ENCODE measurements at regions not wholly inside any gene's neighbourhood (a gene's known extent, or its start where the extent isn't known, plus 50 kb on each side); places are given as distances from the start of the nearest gene placed in this dataset.
A peak's percentile ranks its signal among the peaks of the same experiment; 100 is the strongest.

DNA sequence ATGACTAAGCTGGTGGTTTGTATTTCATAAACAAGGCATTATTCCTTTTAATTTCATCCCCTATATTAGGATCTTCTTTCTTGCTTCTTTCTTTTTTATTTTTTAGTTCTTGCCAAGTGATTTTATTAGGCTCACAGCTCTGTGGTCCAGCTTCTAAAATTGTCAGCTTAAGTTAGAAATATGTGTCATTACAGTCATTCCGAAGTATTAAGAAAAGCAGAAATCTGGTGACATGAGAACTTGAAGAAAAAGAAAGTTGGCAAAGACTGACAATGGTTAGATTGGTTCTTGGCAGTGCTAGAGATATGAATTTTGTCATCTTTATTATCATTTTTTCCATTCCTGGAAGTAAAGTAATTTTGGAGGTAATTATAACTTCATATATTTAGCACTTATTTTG, 166.5 kb upstream of the PRR16 start:
- Histone ChIP-seq H3K4me3 (ENCODE audit: insufficient read depth, low read length) (peak overlapping the region; percentile 9), H3K27ac (ENCODE audit: low read depth, low read length) (no peak overlapping the region), H3K9me3 (ENCODE audit: low read depth, low read length) (no peaks in the 10 kb centered on the region), H3K79me2 (ENCODE audit: insufficient read depth, low read length) (no peaks in the 10 kb centered on the region), H3K4me2 (ENCODE audit: insufficient read depth, low read length) (peak overlapping the region; percentile 56), H3K36me3 (ENCODE audit: insufficient read depth, low read length) (no peaks in the 10 kb centered on the region), H3K27me3 (ENCODE audit: insufficient read depth, low read length) (no peaks in the 10 kb centered on the region), H4K20me1 (ENCODE audit: insufficient read depth, low read length) (no peaks in the 10 kb centered on the region), H2AFZ (ENCODE audit: low read length) (no peak overlapping the region), H3K4me1 (ENCODE audit: insufficient read depth, low read length) (peaks cover 24% of the 10 kb centered on the region)
- no peak for DNase-seq (ENCODE audit: insufficient read length, low spot score, missing footprints)
- TF ChIP-seq, protein P1, sequence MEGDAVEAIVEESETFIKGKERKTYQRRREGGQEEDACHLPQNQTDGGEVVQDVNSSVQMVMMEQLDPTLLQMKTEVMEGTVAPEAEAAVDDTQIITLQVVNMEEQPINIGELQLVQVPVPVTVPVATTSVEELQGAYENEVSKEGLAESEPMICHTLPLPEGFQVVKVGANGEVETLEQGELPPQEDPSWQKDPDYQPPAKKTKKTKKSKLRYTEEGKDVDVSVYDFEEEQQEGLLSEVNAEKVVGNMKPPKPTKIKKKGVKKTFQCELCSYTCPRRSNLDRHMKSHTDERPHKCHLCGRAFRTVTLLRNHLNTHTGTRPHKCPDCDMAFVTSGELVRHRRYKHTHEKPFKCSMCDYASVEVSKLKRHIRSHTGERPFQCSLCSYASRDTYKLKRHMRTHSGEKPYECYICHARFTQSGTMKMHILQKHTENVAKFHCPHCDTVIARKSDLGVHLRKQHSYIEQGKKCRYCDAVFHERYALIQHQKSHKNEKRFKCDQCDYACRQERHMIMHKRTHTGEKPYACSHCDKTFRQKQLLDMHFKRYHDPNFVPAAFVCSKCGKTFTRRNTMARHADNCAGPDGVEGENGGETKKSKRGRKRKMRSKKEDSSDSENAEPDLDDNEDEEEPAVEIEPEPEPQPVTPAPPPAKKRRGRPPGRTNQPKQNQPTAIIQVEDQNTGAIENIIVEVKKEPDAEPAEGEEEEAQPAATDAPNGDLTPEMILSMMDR (IDR thresholded peaks at IDR 0.05; ENCODE audit: extremely low read depth, low read depth, low read length), result no peak

DNA sequence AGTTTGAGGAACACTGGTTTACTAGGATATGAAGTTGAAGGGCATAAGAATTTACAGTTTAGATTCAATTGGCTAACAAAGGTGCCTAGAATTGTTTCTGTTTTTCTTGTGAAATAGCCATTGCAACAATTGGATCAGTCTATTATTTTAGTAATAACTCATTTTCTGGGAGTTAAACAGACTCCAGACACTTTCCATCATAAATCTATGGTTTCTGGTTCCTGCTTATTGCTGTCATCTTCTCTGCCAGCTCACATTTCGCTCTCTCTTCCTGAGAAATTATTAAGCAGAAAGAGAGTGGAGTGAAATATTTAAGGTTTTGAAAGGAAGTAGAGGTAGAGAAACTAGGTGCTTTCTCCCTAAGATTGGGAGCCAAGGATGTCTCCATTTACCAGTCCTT, 165.1 kb upstream of the PRR16 start:
- DNase-seq (ENCODE audit: insufficient read length, low spot score, missing footprints), result no peak

DNA sequence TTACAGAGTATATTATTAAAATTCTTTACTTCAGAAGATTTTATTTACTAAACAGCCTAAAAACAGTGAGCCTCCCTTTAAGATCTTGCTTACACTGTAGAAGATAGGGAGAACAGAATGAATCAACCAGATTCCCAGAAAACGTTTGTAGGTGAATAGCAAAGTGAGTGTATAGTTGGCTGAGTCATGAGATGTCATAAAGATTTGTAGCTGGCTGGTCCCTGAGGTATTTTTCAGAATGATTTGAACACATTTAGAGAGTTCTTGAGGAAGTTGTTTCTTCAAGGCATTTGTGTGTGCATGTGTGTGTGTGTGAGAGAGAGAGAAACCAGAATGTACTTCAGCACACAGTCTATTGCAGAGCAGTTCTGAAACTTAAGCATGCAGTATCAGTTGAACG, 159.4 kb upstream of the PRR16 start:
- TF ChIP-seq, protein P1 (IDR thresholded peaks at IDR 0.05; ENCODE audit: extremely low read depth, low read depth, low read length), result no peak
- Histone ChIP-seq H3K27ac (ENCODE audit: low read depth, low read length) (no peak overlapping the region), H4K20me1 (ENCODE audit: insufficient read depth, low read length) (no peaks in the 10 kb centered on the region), H3K4me1 (ENCODE audit: insufficient read depth, low read length) (peaks cover 12% of the 10 kb centered on the region), H3K4me3 (ENCODE audit: insufficient read depth, low read length) (no peak overlapping the region), H3K79me2 (ENCODE audit: insufficient read depth, low read length) (no peaks in the 10 kb centered on the region), H3K27me3 (ENCODE audit: insufficient read depth, low read length) (no peaks in the 10 kb centered on the region), H3K4me2 (ENCODE audit: insufficient read depth, low read length) (peak overlapping the region; percentile 22), H2AFZ (ENCODE audit: low read length) (no peak overlapping the region), H3K9me3 (ENCODE audit: low read depth, low read length) (no peaks in the 10 kb centered on the region), H3K36me3 (ENCODE audit: insufficient read depth, low read length) (no peaks in the 10 kb centered on the region)
- no peak for DNase-seq (ENCODE audit: insufficient read length, low spot score, missing footprints)

More for the DNA sequence above, 165.1 kb upstream of the PRR16 start:
- no peak overlapping the region for H3K4me3 ChIP-seq (ENCODE audit: insufficient read depth, low read length)
- TF ChIP-seq, protein P1 (IDR thresholded peaks at IDR 0.05; ENCODE audit: extremely low read depth, low read depth, low read length), result no peak
- H3K79me2 ChIP-seq (ENCODE audit: insufficient read depth, low read length), result no peaks in the 10 kb centered on the region
- H2AFZ ChIP-seq (ENCODE audit: low read length), result peak overlapping the region; percentile 56
- no peaks in the 10 kb centered on the region for H3K27me3 ChIP-seq (ENCODE audit: insufficient read depth, low read length)
- no peaks in the 10 kb centered on the region for H3K36me3 ChIP-seq (ENCODE audit: insufficient read depth, low read length)
- peaks cover 18% of the 10 kb centered on the region for H3K4me1 ChIP-seq (ENCODE audit: insufficient read depth, low read length)
- no peak overlapping the region for H3K4me2 ChIP-seq (ENCODE audit: insufficient read depth, low read length)
- H3K9me3 ChIP-seq (ENCODE audit: low read depth, low read length), result no peaks in the 10 kb centered on the region
- H3K27ac ChIP-seq (ENCODE audit: low read depth, low read length), result no peak overlapping the region
- no peaks in the 10 kb centered on the region for H4K20me1 ChIP-seq (ENCODE audit: insufficient read depth, low read length)

DNA sequence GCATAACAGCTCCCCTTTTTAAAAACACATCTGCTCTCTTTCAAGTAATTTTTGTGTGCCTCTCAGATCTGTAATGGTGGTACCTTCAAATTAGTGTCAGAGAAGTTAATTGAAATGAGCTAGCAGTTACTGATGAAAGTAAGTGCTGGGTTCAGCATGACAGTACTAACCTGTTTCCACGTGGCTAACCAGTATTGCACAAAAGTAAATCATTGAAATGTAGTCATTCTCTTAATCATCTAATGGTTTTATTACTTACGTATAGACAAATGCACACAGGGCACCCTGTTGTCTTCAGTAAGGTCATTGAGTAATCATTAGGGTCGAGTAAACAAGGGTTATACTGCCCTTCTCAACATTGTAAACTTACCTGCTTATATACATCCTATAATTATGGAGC, 157.8 kb upstream of the PRR16 start:
- Histone ChIP-seq H3K4me3 (ENCODE audit: insufficient read depth, low read length) (no peak overlapping the region), H2AFZ (ENCODE audit: low read length) (no peak overlapping the region), H3K36me3 (ENCODE audit: insufficient read depth, low read length) (no peaks in the 10 kb centered on the region), H3K79me2 (ENCODE audit: insufficient read depth, low read length) (no peaks in the 10 kb centered on the region), H4K20me1 (ENCODE audit: insufficient read depth, low read length) (no peaks in the 10 kb centered on the region), H3K27ac (ENCODE audit: low read depth, low read length) (no peak overlapping the region), H3K9me3 (ENCODE audit: low read depth, low read length) (no peaks in the 10 kb centered on the region), H3K4me2 (ENCODE audit: insufficient read depth, low read length) (no peak overlapping the region), H3K27me3 (ENCODE audit: insufficient read depth, low read length) (no peaks in the 10 kb centered on the region), H3K4me1 (ENCODE audit: insufficient read depth, low read length) (peaks cover 12% of the 10 kb centered on the region)
- TF ChIP-seq, protein P1 (IDR thresholded peaks at IDR 0.05; ENCODE audit: extremely low read depth, low read depth, low read length), result no peak
- no peak for DNase-seq (ENCODE audit: insufficient read length, low spot score, missing footprints)
